ENCODE measurements at regions not wholly inside any gene's neighbourhood (a gene's known extent, or its start where the extent isn't known, plus 50 kb on each side); places are given as distances from the start of the nearest gene placed in this dataset.

DNA sequence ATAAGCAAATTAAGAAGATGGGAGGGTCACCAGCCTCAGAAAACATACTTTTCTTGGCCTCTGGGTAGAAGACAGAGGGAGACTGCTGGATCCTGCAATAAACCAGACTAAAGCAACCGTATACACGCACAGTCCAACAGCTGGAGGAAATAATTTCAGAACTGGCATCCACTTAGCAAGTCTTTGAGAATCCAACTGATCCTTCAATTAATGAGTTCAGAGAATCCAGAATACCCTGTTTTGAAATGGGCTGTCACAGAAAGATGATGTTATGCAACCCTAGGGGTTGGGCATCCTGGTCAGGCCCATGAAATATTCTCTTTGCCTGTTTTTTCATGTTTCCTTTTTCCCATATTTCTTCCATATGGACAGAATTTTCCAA lies 134.0 kb upstream of the MAGI3 start:
- TF ChIP-seq EZH2 (optimal IDR thresholded peaks at IDR 0.05; ENCODE audit: low read depth, low read length) = no peak
- TF ChIP-seq, protein P1, sequence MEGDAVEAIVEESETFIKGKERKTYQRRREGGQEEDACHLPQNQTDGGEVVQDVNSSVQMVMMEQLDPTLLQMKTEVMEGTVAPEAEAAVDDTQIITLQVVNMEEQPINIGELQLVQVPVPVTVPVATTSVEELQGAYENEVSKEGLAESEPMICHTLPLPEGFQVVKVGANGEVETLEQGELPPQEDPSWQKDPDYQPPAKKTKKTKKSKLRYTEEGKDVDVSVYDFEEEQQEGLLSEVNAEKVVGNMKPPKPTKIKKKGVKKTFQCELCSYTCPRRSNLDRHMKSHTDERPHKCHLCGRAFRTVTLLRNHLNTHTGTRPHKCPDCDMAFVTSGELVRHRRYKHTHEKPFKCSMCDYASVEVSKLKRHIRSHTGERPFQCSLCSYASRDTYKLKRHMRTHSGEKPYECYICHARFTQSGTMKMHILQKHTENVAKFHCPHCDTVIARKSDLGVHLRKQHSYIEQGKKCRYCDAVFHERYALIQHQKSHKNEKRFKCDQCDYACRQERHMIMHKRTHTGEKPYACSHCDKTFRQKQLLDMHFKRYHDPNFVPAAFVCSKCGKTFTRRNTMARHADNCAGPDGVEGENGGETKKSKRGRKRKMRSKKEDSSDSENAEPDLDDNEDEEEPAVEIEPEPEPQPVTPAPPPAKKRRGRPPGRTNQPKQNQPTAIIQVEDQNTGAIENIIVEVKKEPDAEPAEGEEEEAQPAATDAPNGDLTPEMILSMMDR (IDR thresholded peaks at IDR 0.05; ENCODE audit: low read length) = no peak
- no peak for TF ChIP-seq EZH2phosphoT487 (IDR thresholded peaks at IDR 0.05; ENCODE audit: low read length)
